Fibroblast of lung (primary cell): ENCODE measurements at regions not wholly inside any gene's neighbourhood (a gene's known extent, or its start where the extent isn't known, plus 50 kb on each side); places are given as distances from the start of the nearest gene placed in this dataset.

Experiments used
- EZH2 ChIP-seq: IDR thresholded peaks from 2 replicates; pipeline ENCODE4 v1.5.1; 2012; ENCODE audit warnings: low read length, control low read depth, mild to moderate bottlenecking; ENCODE audit errors: missing control alignments
- TF ChIP-seq, protein P1 (sequence below), 2 donors: IDR thresholded peaks in 1 of 2; conservative IDR thresholded peaks in 1 of 2; 1 replicate in 1 of 2; 2 replicates in 1 of 2; pipeline ENCODE4 v1.5.1; 2011 to 2012; ENCODE audit warnings: low read length in 2 of 2, control low read depth in 1 of 2, inconsistent platforms in 1 of 2, low read depth in 1 of 2, mild to moderate bottlenecking in 1 of 2

- TF ChIP-seq, protein P1, sequence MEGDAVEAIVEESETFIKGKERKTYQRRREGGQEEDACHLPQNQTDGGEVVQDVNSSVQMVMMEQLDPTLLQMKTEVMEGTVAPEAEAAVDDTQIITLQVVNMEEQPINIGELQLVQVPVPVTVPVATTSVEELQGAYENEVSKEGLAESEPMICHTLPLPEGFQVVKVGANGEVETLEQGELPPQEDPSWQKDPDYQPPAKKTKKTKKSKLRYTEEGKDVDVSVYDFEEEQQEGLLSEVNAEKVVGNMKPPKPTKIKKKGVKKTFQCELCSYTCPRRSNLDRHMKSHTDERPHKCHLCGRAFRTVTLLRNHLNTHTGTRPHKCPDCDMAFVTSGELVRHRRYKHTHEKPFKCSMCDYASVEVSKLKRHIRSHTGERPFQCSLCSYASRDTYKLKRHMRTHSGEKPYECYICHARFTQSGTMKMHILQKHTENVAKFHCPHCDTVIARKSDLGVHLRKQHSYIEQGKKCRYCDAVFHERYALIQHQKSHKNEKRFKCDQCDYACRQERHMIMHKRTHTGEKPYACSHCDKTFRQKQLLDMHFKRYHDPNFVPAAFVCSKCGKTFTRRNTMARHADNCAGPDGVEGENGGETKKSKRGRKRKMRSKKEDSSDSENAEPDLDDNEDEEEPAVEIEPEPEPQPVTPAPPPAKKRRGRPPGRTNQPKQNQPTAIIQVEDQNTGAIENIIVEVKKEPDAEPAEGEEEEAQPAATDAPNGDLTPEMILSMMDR (conservative IDR thresholded peaks at IDR 0.05 in 1 of 2, IDR thresholded peaks at IDR 0.05 in 1 of 2; ENCODE audit: low read depth in 1 of 2, low read length in 2 of 2): no peak
- TF ChIP-seq EZH2: no peak
Observed at GRCh38 chr10:105971460-105971859, 1193.0 kb downstream of the SORCS1 start.
